Stimulated activated memory B cell treated with anti-CD40 and anti-IgM and Interleukin-4, amounts not matched to agents 10 μg/mL and 1 μg/mL and 100 μg/mL, for 72 hours (primary cell): ENCODE measurements at regions not wholly inside any gene's neighbourhood (a gene's known extent, or its start where the extent isn't known, plus 50 kb on each side); places are given as distances from the start of the nearest gene placed in this dataset.
A peak's percentile ranks its signal among the peaks of the same experiment; 100 is the strongest.

ENCODE experiments used
- ATAC-seq: fragments of 150-1000 bp; cut with Tn5 transposase; 2 replicates; pipeline ENCODE4 v1.10.0; 2021
- H3K27ac Mint-ChIP-seq: one replicate; pipeline ENCODE4 v1.8.0; 2022; ENCODE audit warnings: mild to moderate bottlenecking, mixed read lengths
- H3K27me3 Mint-ChIP-seq: one replicate; pipeline ENCODE4 v1.8.0; 2022; ENCODE audit warnings: mixed read lengths
- H3K36me3 Mint-ChIP-seq: one replicate; pipeline ENCODE4 v1.8.0; 2022; ENCODE audit warnings: mixed read lengths
- H3K4me1 Mint-ChIP-seq: one replicate; pipeline ENCODE4 v1.8.0; 2022; ENCODE audit warnings: mixed read lengths
- H3K4me3 Mint-ChIP-seq: one replicate; pipeline ENCODE4 v1.8.0; 2022; ENCODE audit warnings: mild to moderate bottlenecking, moderate library complexity, mixed read lengths
- H3K9me3 Mint-ChIP-seq: one replicate; pipeline ENCODE4 v1.8.0; 2022; ENCODE audit warnings: mixed read lengths

GRCh38 chr9:82206490-82206889 is 217.9 kb downstream of the SPATA31D1 start:
- Mint-ChIP-seq H3K27me3 (no peaks in the 10 kb centered on the region), H3K27ac (no peak overlapping the region), H3K9me3 (peaks cover 11% of the 10 kb centered on the region), H3K4me1 (peaks cover 17% of the 10 kb centered on the region), H3K4me3 (no peak overlapping the region), H3K36me3 (peaks cover 10% of the 10 kb centered on the region)
- no peak for ATAC-seq

- H3K36me3 Mint-ChIP-seq: peaks cover 10% of the 10 kb centered on the region
- H3K27ac Mint-ChIP-seq: no peak overlapping the region
- no peak for ATAC-seq
- peaks cover 17% of the 10 kb centered on the region for H3K4me1 Mint-ChIP-seq
- H3K4me3 Mint-ChIP-seq: no peak overlapping the region
- H3K27me3 Mint-ChIP-seq: no peaks in the 10 kb centered on the region
- H3K9me3 Mint-ChIP-seq: peaks cover 11% of the 10 kb centered on the region
Observed at GRCh38 chr9:82206946-82207345, 218.4 kb downstream of the SPATA31D1 start.

- Mint-ChIP-seq H3K27ac (no peak overlapping the region), H3K4me1 (peaks cover 17% of the 10 kb centered on the region)
- no peak for ATAC-seq
Observed at GRCh38 chr9:82208741-82209450, 220.3 kb downstream of the SPATA31D1 start.

GRCh38 chr9:82209797-82210470 is 221.4 kb downstream of the SPATA31D1 start:
- H3K4me3 Mint-ChIP-seq: no peak overlapping the region
- H3K27ac Mint-ChIP-seq: no peak overlapping the region
- peak; percentile 75 for ATAC-seq
- H3K27me3 Mint-ChIP-seq: no peaks in the 10 kb centered on the region
- peaks cover 17% of the 10 kb centered on the region for H3K4me1 Mint-ChIP-seq
- H3K9me3 Mint-ChIP-seq: peaks cover 11% of the 10 kb centered on the region
- H3K36me3 Mint-ChIP-seq: peaks cover 10% of the 10 kb centered on the region

More at GRCh38 chr9:82208741-82209450, 220.3 kb downstream of the SPATA31D1 start:
- Mint-ChIP-seq H3K36me3 (peaks cover 10% of the 10 kb centered on the region), H3K9me3 (peaks cover 11% of the 10 kb centered on the region), H3K4me3 (no peak overlapping the region), H3K27me3 (no peaks in the 10 kb centered on the region)

GRCh38 chr9:82212885-82213284 is 224.3 kb downstream of the SPATA31D1 start:
- Mint-ChIP-seq H3K9me3 (peaks cover 13% of the 10 kb centered on the region), H3K27ac (no peak overlapping the region), H3K4me3 (no peak overlapping the region), H3K4me1 (peaks cover 17% of the 10 kb centered on the region), H3K36me3 (peaks cover 10% of the 10 kb centered on the region), H3K27me3 (peaks cover 9% of the 10 kb centered on the region)
- ATAC-seq: no peak

- Mint-ChIP-seq H3K27ac (no peak overlapping the region), H3K9me3 (peaks cover 2% of the 10 kb centered on the region), H3K4me1 (no peaks in the 10 kb centered on the region), H3K27me3 (peaks cover 9% of the 10 kb centered on the region), H3K4me3 (no peak overlapping the region), H3K36me3 (no peaks in the 10 kb centered on the region)
- ATAC-seq: no peak
Observed at GRCh38 chr9:82216435-82216834, 227.9 kb downstream of the SPATA31D1 start.

- Mint-ChIP-seq H3K4me1 (no peaks in the 10 kb centered on the region), H3K27me3 (no peaks in the 10 kb centered on the region), H3K27ac (no peak overlapping the region), H3K4me3 (no peak overlapping the region), H3K36me3 (no peaks in the 10 kb centered on the region), H3K9me3 (no peaks in the 10 kb centered on the region)
- ATAC-seq: no peak
Observed at GRCh38 chr9:82223442-82223841, 234.9 kb downstream of the SPATA31D1 start.

- Mint-ChIP-seq H3K4me1 (peaks cover 7% of the 10 kb centered on the region), H3K9me3 (peaks cover 17% of the 10 kb centered on the region), H3K36me3 (peaks cover 6% of the 10 kb centered on the region), H3K27me3 (no peaks in the 10 kb centered on the region), H3K4me3 (no peak overlapping the region), H3K27ac (no peak overlapping the region)
- ATAC-seq: no peak
Observed at GRCh38 chr9:82231411-82231810, 242.8 kb downstream of the SPATA31D1 start.

- H3K27ac Mint-ChIP-seq: no peak overlapping the region
- H3K9me3 Mint-ChIP-seq: peaks cover 19% of the 10 kb centered on the region
- H3K4me3 Mint-ChIP-seq: no peak overlapping the region
- H3K4me1 Mint-ChIP-seq: peaks cover 7% of the 10 kb centered on the region
- peaks cover 7% of the 10 kb centered on the region for H3K36me3 Mint-ChIP-seq
- ATAC-seq: no peak
- H3K27me3 Mint-ChIP-seq: no peaks in the 10 kb centered on the region
Observed at GRCh38 chr9:82234160-82234943, 245.8 kb downstream of the SPATA31D1 start.

GRCh38 chr9:82242285-82242963 is 253.9 kb downstream of the SPATA31D1 start:
- Mint-ChIP-seq H3K4me3 (no peak overlapping the region), H3K36me3 (peaks cover 30% of the 10 kb centered on the region), H3K9me3 (peaks cover 17% of the 10 kb centered on the region), H3K27ac (peak overlapping the region; percentile 31), H3K4me1 (peaks cover 15% of the 10 kb centered on the region), H3K27me3 (peaks cover 5% of the 10 kb centered on the region)
- no peak for ATAC-seq

- H3K4me1 Mint-ChIP-seq: peaks cover 17% of the 10 kb centered on the region
- ATAC-seq: no peak
Observed at GRCh38 chr9:82247318-82247717, 258.7 kb downstream of the SPATA31D1 start.

GRCh38 chr9:82252116-82252515 is 263.5 kb downstream of the SPATA31D1 start:
- Mint-ChIP-seq H3K36me3 (no peaks in the 10 kb centered on the region), H3K27me3 (no peaks in the 10 kb centered on the region), H3K9me3 (no peaks in the 10 kb centered on the region), H3K4me3 (no peak overlapping the region), H3K4me1 (peaks cover 5% of the 10 kb centered on the region), H3K27ac (no peak overlapping the region)
- no peak for ATAC-seq

More at GRCh38 chr9:82247318-82247717, 258.7 kb downstream of the SPATA31D1 start:
- Mint-ChIP-seq H3K27me3 (peaks cover 5% of the 10 kb centered on the region), H3K36me3 (no peaks in the 10 kb centered on the region), H3K27ac (no peak overlapping the region), H3K4me3 (no peak overlapping the region), H3K9me3 (no peaks in the 10 kb centered on the region)

- H3K4me1 Mint-ChIP-seq: no peaks in the 10 kb centered on the region
- no peaks in the 10 kb centered on the region for H3K9me3 Mint-ChIP-seq
- no peak overlapping the region for H3K27ac Mint-ChIP-seq
- H3K36me3 Mint-ChIP-seq: no peaks in the 10 kb centered on the region
- no peak for ATAC-seq
- no peak overlapping the region for H3K4me3 Mint-ChIP-seq
- no peaks in the 10 kb centered on the region for H3K27me3 Mint-ChIP-seq
Observed at GRCh38 chr9:82254646-82255367, 266.2 kb downstream of the SPATA31D1 start.

GRCh38 chr9:82255481-82256176 is 267.1 kb downstream of the SPATA31D1 start:
- no peaks in the 10 kb centered on the region for H3K4me1 Mint-ChIP-seq
- H3K4me3 Mint-ChIP-seq: no peak overlapping the region
- no peak for ATAC-seq

More at GRCh38 chr9:82255481-82256176, 267.1 kb downstream of the SPATA31D1 start:
- Mint-ChIP-seq H3K27ac (no peak overlapping the region), H3K9me3 (no peaks in the 10 kb centered on the region), H3K27me3 (no peaks in the 10 kb centered on the region), H3K36me3 (no peaks in the 10 kb centered on the region)
